NT2/D1 (cell line): ENCODE measurements at regions not wholly inside any gene's neighbourhood (a gene's known extent, or its start where the extent isn't known, plus 50 kb on each side); places are given as distances from the start of the nearest gene placed in this dataset.

ENCODE experiments used
- DNase-seq: peaks from one replicate; pipeline ENCODE4 v3.0.0-alpha.2; 2011; ENCODE audit warnings: low read depth, low spot score
- H3K27me3 ChIP-seq: 2 replicates; pipeline ENCODE4 v1.6.0; 2011; ENCODE audit warnings: mild to moderate bottlenecking; ENCODE audit not compliant: insufficient read length, insufficient read depth
- H3K36me3 ChIP-seq: 2 replicates; pipeline ENCODE4 v1.6.1; 2011; ENCODE audit warnings: mild to moderate bottlenecking, low read length, mixed read lengths; ENCODE audit not compliant: insufficient read depth, insufficient read length
- H3K4me1 ChIP-seq: 2 replicates; pipeline ENCODE4 v1.5.1; 2011; ENCODE audit not compliant: insufficient read depth, insufficient read length
- H3K4me3 ChIP-seq: 2 replicates; pipeline ENCODE4 v1.5.1; 2011; ENCODE audit warnings: low read depth; ENCODE audit not compliant: insufficient read length
- H3K9ac ChIP-seq: 2 replicates; pipeline ENCODE4 v1.6.0; 2011; ENCODE audit warnings: low read depth; ENCODE audit not compliant: insufficient read length
- H3K9me3 ChIP-seq: 2 replicates; pipeline ENCODE4 v1.5.1; 2011; ENCODE audit warnings: mild to moderate bottlenecking, low read length; ENCODE audit not compliant: insufficient read depth
- SUZ12 ChIP-seq: IDR thresholded peaks from 2 replicates; pipeline ENCODE4 v1.6.1; 2011; ENCODE audit not compliant: insufficient read length, insufficient read depth; ENCODE audit errors: extremely low read depth
- YY1 ChIP-seq: IDR thresholded peaks from 2 replicates; pipeline ENCODE4 v1.6.1; 2011; ENCODE audit not compliant: insufficient read length, insufficient read depth
- ZNF274 ChIP-seq: IDR thresholded peaks from 2 replicates; pipeline ENCODE4 v1.6.1; 2011; ENCODE audit warnings: mild to moderate bottlenecking, low read depth, low read length

DNA sequence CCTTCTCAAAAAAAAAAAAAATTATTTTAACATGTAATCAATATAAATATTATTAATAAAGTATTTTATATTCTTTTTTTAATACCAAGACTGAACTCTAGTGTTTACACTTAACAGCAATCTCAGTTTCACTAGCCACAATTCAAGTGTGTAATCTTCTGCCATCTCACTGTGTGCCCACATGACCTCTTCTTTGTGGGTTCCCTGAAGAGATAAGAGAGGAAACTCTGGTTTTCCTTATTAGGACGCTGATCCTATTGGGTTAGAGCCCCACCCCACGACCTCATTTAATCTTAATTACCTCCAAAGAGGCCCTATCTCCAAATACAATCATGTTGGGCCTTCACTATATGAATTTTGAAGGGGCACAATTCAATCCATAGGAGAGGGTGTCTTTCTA is 177.6 kb downstream of the STK31 start:
- Histone ChIP-seq H3K27me3 (no peaks in the 10 kb centered on the region), H3K9me3 (peaks cover 7% of the 10 kb centered on the region; the same call in 1 of the 2 replicates), H3K9ac (no peak overlapping the region), H3K36me3 (no peaks in the 10 kb centered on the region), H3K4me3 (no peak overlapping the region), H3K4me1 (no peaks in the 10 kb centered on the region)
- no peak for DNase-seq
- TF ChIP-seq ZNF274 (no peak), SUZ12 (no peak)

DNA sequence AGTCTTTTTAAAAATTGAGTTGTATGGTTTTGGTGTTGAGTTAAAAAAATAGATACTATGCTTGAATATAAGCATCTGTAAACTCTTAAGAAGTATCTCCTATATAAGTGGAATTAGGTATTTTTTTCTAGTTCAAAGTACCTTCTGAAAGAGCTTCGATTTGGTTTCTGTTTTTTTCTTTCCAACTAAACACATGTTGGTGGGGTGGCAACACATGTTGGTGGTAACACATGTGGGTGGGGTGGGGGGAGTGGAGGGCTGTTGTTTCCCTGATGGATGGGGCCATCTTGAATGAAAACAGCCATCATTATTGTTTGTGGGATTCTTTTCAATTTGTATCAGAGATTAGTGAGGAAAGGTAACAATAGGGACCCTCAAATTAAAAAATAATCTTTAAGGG is 178.9 kb downstream of the STK31 start:
- no peak for DNase-seq
- Histone ChIP-seq H3K4me3 (no peak overlapping the region), H3K4me1 (no peaks in the 10 kb centered on the region), H3K9me3 (peaks cover 7% of the 10 kb centered on the region; the same call in 1 of the 2 replicates), H3K36me3 (no peaks in the 10 kb centered on the region), H3K27me3 (no peaks in the 10 kb centered on the region), H3K9ac (no peak overlapping the region)
- no peak for TF ChIP-seq SUZ12
- no peak for TF ChIP-seq YY1
- TF ChIP-seq ZNF274: no peak

DNA sequence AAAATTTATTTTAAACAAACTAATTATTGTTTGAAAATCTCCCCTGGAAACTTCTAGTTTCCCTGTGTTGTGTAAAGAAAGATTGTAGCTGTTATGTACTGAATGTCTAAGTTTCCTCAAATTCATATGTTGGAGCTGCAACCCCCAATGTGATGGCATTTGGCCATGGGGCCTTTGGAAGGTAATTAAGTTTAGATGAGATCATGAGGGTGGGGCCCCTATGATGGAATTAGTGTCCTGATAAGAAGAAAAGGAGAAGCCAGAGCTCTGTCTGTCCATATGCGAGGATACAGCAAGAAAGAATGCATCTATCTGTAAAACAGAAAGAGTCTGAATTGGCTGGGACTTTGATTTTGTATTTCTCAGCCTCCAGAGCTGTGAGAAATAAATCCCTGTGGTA is 179.5 kb downstream of the STK31 start:
- no peak for TF ChIP-seq ZNF274
- TF ChIP-seq YY1: no peak
- TF ChIP-seq SUZ12: no peak
- Histone ChIP-seq H3K27me3 (no peaks in the 10 kb centered on the region), H3K4me3 (no peak overlapping the region), H3K9ac (no peak overlapping the region), H3K36me3 (no peaks in the 10 kb centered on the region), H3K4me1 (peaks cover 4% of the 10 kb centered on the region), H3K9me3 (peaks cover 7% of the 10 kb centered on the region; the same call in 1 of the 2 replicates)
- no peak for DNase-seq

DNA sequence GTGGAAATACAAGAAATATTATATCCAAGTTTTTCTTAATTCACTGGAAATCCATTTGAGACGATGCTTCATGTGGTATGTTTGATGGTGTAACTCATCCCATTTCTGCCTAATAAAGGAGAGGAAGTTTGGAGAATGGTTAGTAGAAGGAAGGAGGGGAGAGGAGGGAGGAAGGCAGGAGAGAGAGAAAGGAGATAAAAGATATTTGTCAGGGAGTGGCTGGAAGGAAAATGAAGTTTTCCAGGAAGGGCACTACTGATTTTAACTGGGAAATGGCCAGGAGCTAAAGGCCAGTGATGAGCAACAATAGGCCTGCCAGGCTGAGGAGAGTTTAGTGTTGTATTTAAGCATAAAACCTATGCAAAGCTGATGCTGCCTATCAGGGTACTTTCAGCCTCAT is 182.0 kb downstream of the STK31 start:
- Histone ChIP-seq H3K9ac (no peak overlapping the region), H3K4me3 (no peak overlapping the region), H3K36me3 (no peaks in the 10 kb centered on the region), H3K9me3 (peaks cover 7% of the 10 kb centered on the region; the same call in 1 of the 2 replicates), H3K27me3 (no peaks in the 10 kb centered on the region), H3K4me1 (peaks cover 4% of the 10 kb centered on the region)
- no peak for DNase-seq
- no peak for TF ChIP-seq ZNF274
- TF ChIP-seq YY1: no peak
- TF ChIP-seq SUZ12: no peak

DNA sequence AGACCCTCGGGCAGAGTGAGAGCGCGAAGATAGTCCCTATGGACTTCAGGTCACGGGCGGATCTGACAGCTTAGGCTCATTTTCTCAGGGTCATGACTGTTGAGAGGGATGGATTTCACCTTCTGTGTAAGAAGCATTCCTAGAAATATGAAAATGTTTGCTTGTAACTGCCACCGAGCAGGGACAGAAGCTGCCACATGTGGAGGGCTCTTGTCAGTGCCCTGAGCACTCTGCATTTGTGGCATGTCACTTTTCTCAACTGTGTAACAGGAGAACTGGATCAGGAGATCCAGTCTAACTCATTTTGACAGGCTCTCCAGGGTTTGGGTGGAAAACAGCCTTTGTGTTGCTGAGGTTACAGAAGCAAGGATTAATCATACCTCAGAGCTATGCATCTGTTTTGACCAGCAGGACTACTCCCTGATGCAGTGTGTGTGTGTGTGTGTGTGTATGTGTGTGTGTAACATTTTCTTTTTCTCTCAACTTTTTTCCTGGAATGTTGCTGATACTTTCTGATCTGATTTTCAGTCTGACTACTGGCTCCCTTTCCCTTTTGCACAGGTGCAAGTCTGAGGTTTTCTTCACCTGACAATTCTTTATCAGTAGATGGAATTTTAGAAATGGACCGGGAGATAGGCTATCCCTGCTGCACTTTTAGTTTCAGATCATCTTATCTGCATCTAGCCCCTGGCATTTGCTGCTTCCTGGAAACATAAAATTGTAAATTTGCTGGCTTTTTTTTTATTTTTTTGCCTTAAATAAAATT is 183.3 kb downstream of the STK31 start:
- Histone ChIP-seq H3K9me3 (peaks cover 7% of the 10 kb centered on the region; the same call in 1 of the 2 replicates), H3K9ac (no peak overlapping the region), H3K4me1 (peaks cover 4% of the 10 kb centered on the region), H3K36me3 (no peaks in the 10 kb centered on the region), H3K27me3 (no peaks in the 10 kb centered on the region), H3K4me3 (no peak overlapping the region)
- no peak for DNase-seq
- TF ChIP-seq ZNF274 (no peak), YY1 (no peak), SUZ12 (no peak)

DNA sequence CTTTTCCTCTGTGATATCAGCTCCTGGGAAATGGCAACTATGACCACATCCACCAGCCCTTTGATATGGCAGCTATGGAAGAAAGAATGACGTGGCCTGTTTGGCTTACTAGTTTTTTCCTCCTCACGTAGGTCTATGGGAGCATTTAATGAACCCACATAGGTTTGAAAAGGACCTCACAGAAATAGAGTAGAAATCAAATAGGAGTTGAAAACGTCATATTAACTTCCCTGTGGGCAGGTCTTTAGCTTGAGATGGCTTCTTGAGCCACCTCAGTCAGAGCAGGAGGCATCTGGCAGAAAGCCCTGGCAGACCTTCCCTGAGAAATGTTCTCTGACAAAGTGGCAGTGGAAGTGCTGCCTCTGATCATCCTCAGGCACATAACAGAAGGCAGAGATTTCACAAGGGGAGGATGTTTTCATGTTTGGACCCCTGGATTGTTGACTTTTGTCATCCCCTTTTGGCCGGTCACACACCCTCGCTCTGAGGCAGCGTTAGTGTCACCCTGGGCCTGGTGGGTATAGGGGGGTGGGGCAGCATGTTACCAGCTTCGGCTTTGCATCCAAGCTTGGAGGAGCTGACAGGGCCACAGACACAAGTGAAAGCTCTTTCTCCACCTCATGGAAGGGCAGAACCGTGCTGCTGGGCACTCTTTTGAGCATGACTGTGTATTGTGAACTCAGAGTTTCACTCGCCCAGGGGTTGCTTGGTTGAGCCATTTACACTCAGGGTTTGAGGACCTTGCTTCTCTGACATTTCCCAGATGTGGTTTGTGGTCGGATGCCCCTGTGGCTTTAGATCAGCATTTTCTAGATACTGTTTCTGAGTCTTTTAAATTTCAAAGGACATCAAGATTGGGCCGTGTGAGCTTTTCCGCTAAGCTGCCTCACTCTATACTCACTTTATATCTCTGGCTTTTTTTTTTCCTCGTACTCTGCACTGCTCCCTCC is 184.2 kb downstream of the STK31 start:
- Histone ChIP-seq H3K9me3 (peaks cover 5% of the 10 kb centered on the region; the same call in 1 of the 2 replicates), H3K9ac (no peak overlapping the region), H3K36me3 (no peaks in the 10 kb centered on the region), H3K4me3 (no peak overlapping the region), H3K4me1 (peaks cover 4% of the 10 kb centered on the region), H3K27me3 (no peaks in the 10 kb centered on the region)
- no peak for DNase-seq
- no peak for TF ChIP-seq YY1
- TF ChIP-seq ZNF274: no peak
- no peak for TF ChIP-seq SUZ12

DNA sequence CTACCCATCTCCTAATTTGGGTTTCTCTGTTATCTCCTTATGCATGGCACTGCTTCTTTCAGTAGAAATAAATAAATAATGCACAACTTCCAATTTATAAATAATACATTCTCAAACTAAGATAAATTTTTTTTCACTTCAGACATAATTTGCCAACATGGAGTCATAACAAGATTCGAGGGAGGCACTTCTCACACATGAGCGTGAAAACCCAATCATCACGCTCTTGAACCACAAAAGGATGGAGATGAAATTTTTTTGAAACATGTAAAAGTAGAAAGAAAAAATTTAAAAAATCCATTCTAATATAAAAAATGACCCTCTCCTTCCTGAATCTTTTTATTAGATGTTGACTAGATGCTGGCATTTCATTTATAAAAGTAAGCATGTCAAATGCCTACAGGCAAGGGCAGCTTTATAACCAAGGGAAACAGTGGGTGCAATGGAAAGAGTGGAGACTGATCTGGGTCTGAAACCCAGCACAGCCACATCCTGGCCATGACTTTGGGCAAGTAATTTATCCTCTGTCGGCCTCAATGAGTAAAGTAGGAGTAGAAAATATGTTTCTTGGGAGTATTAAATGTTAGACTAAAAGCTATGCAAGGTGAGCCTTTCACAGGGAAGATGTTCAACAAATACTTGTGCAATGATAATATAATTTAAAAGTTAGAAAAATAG is 185.0 kb downstream of the STK31 start:
- no peaks in the 10 kb centered on the region for H3K9me3 ChIP-seq
- DNase-seq: no peak
- no peaks in the 10 kb centered on the region for H3K27me3 ChIP-seq
- no peak for TF ChIP-seq YY1
- no peak for TF ChIP-seq SUZ12
- TF ChIP-seq ZNF274: no peak
- no peak overlapping the region for H3K9ac ChIP-seq
- no peak overlapping the region for H3K4me3 ChIP-seq
- H3K4me1 ChIP-seq: peaks cover 4% of the 10 kb centered on the region
- no peaks in the 10 kb centered on the region for H3K36me3 ChIP-seq
